ENCODE measurements at regions not wholly inside any gene's neighbourhood (a gene's known extent, or its start where the extent isn't known, plus 50 kb on each side); places are given as distances from the start of the nearest gene placed in this dataset.

DNA sequence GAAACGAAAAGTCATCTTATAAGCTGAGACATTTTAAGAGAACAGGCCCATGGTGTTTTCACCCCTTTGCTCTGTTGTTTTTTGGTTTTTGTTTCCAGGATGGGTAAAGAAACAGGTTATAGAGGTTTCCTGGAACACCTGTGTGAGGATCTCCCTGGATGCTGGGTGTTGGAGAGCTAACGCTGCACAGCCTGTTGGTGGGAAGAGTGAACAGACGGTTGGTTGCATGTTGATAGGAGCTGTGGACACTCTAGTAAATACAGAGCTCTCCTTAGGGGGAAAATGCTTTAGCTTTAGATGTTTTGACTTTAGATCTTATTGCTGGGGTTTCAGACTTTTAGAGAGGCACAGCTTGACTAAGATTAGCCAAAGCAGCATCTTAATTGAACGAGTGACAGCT is 235.2 kb downstream of the SOX4 start:
- DNase-seq, result no peak
- ChIA-PET POLR2A (interaction anchor here (0.6 kb wide), 1 partner anchor 1460 kb away, joined by 3 read pairs; no protein-coding TSS in a partner anchor), CTCF (no interaction called here)
- TF ChIP-seq, protein P1, sequence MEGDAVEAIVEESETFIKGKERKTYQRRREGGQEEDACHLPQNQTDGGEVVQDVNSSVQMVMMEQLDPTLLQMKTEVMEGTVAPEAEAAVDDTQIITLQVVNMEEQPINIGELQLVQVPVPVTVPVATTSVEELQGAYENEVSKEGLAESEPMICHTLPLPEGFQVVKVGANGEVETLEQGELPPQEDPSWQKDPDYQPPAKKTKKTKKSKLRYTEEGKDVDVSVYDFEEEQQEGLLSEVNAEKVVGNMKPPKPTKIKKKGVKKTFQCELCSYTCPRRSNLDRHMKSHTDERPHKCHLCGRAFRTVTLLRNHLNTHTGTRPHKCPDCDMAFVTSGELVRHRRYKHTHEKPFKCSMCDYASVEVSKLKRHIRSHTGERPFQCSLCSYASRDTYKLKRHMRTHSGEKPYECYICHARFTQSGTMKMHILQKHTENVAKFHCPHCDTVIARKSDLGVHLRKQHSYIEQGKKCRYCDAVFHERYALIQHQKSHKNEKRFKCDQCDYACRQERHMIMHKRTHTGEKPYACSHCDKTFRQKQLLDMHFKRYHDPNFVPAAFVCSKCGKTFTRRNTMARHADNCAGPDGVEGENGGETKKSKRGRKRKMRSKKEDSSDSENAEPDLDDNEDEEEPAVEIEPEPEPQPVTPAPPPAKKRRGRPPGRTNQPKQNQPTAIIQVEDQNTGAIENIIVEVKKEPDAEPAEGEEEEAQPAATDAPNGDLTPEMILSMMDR (IDR thresholded peaks at IDR 0.05), result no peak
- Mint-ChIP-seq H3K4me1 (peaks cover 3% of the 10 kb centered on the region), H3K27ac (no peak overlapping the region), H3K27me3 (peaks cover 2% of the 10 kb centered on the region), H3K36me3 (ENCODE audit: low read depth) (no peaks in the 10 kb centered on the region), H3K9me3 (no peaks in the 10 kb centered on the region), H3K4me3 (no peak overlapping the region)
- intact Hi-C loops (cut with micrococcal nuclease), result no loop called here
- ATAC-seq (ENCODE audit: low read depth), result no peak

GRCh38 chr6:21829126-21829525 is 235.6 kb downstream of the SOX4 start:
- Mint-ChIP-seq H3K27me3 (peaks cover 2% of the 10 kb centered on the region), H3K9me3 (no peaks in the 10 kb centered on the region), H3K4me1 (peaks cover 3% of the 10 kb centered on the region), H3K4me3 (no peak overlapping the region), H3K36me3 (ENCODE audit: low read depth) (no peaks in the 10 kb centered on the region), H3K27ac (no peak overlapping the region)
- intact Hi-C loops (cut with micrococcal nuclease), result no loop called here
- CTCF ChIA-PET, result no interaction called here
- ATAC-seq (ENCODE audit: low read depth) (no peak), DNase-seq (no peak)
- POLR2A ChIA-PET, result interaction anchor here (0.6 kb wide), 1 partner anchor 1461 kb away, joined by 3 read pairs; no protein-coding TSS in a partner anchor
- TF ChIP-seq, protein P1 (IDR thresholded peaks at IDR 0.05), result no peak

DNA sequence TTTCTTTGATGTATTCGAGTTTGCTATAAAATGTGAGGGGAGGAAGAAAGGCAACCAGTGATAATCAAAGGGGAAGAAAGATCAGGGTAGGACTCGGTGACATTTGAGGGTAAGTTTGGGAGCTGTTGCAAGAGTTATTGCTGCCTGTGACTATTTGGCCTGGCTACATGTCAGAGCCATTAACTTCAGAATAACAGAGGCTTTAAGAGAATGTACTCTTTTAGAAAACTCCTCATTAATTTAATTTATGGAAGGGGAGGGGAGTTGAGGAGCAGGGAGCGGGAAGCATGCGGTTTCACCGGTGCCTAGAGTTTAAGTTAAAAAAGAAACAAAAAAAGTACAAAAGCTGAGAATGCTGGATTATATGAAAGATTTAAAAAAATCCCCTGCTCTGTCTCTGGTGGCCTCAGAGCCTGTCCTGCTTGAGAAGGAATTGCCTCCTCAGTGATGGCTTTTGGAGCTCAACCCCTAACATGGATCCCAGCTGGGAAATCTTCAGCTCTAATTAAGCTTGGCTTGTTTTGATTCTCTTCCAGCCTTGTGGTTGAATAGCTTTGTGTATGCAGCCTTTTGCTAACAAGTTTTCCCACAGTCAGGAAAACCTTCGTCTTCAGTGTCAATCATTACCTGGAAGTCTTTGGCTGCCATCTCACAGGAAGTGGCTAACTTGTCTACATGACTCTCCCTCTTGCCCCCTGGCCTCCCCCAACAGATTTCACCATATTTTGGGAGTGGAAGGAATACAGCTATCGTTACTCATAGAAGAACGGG is 238.2 kb downstream of the SOX4 start:
- POLR2A ChIA-PET, result no interaction called here
- no peaks in the 10 kb centered on the region for H3K9me3 Mint-ChIP-seq
- intact Hi-C loops (cut with micrococcal nuclease), result no loop called here
- H3K4me3 Mint-ChIP-seq, result no peak overlapping the region
- DNase-seq (no peak), ATAC-seq (ENCODE audit: low read depth) (no peak)
- H3K36me3 Mint-ChIP-seq (ENCODE audit: low read depth), result no peaks in the 10 kb centered on the region
- TF ChIP-seq, protein P1 (IDR thresholded peaks at IDR 0.05), result no peak
- CTCF ChIA-PET, result no interaction called here
- H3K27me3 Mint-ChIP-seq, result peaks cover 2% of the 10 kb centered on the region
- H3K27ac Mint-ChIP-seq, result no peak overlapping the region
- peaks cover 4% of the 10 kb centered on the region for H3K4me1 Mint-ChIP-seq

GRCh38 chr6:21836277-21836676 is 242.7 kb downstream of the SOX4 start:
- H3K4me1 Mint-ChIP-seq, result peaks cover 9% of the 10 kb centered on the region
- TF ChIP-seq, protein P1 (IDR thresholded peaks at IDR 0.05), result no peak
- ATAC-seq (ENCODE audit: low read depth) (no peak), DNase-seq (no peak)
- intact Hi-C loops (cut with micrococcal nuclease), result no loop called here
- H3K4me3 Mint-ChIP-seq, result no peak overlapping the region
- ChIA-PET CTCF (no interaction called here), POLR2A (no interaction called here)
- H3K9me3 Mint-ChIP-seq, result no peaks in the 10 kb centered on the region
- no peaks in the 10 kb centered on the region for H3K36me3 Mint-ChIP-seq (ENCODE audit: low read depth)
- H3K27ac Mint-ChIP-seq, result no peak overlapping the region
- peaks cover 2% of the 10 kb centered on the region for H3K27me3 Mint-ChIP-seq

DNA sequence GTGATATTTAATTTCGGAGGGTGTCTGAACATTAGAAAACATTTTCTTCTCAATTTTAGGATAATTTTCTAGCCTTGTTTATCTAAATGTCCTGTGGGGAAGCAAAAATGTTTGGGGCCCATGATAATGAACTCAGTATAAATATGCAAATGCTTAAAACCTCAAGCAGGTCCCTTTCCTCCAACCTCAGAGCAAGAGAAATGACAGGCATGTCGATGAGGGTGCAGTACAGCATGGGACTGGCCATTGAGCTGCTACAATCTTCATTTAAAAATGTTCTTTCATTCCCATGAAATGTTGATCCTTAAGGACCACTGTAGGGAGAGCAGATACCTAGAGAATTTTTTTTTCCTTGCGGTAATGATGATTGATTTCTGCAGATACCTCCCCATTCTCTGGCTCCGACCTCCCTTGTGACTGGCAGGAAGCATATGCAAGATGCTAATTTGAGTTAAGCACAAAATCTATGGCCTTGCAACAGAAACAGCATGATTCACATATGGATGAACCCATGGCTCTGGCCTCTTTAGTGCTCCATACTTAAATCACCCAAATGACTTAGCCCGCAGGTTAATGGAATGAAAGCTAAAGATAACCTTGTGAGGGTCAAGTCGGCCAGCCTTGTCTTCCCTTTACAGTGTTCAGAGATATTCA is 243.3 kb downstream of the SOX4 start:
- H3K27ac Mint-ChIP-seq, result no peak overlapping the region
- intact Hi-C loops (cut with micrococcal nuclease), result no loop called here
- ATAC-seq (ENCODE audit: low read depth) (no peak), DNase-seq (no peak)
- no peak overlapping the region for H3K4me3 Mint-ChIP-seq
- POLR2A ChIA-PET, result no interaction called here
- peaks cover 6% of the 10 kb centered on the region for H3K4me1 Mint-ChIP-seq
- H3K9me3 Mint-ChIP-seq, result no peaks in the 10 kb centered on the region
- peaks cover 2% of the 10 kb centered on the region for H3K27me3 Mint-ChIP-seq
- CTCF ChIA-PET, result no interaction called here
- H3K36me3 Mint-ChIP-seq (ENCODE audit: low read depth), result no peaks in the 10 kb centered on the region
- TF ChIP-seq, protein P1 (IDR thresholded peaks at IDR 0.05), result no peak

Measured in activated B cell treated with CpG ODN at 0.5 μM for 24 hours (primary cell).